Lung microvascular endothelial cell (primary cell): ENCODE measurements at regions not wholly inside any gene's neighbourhood (a gene's known extent, or its start where the extent isn't known, plus 50 kb on each side); places are given as distances from the start of the nearest gene placed in this dataset.
"Not testable (repeated sequence)": the region's sequence is repeated elsewhere in the genome, so short reads cannot be mapped to it uniquely, and the experiment has no call there.

Experiments used
- DNase-seq, 2 donors: peaks; one replicate each; pipeline versions ENCODE4 v3.0.0 to v3.0.0-alpha.2; 2010; ENCODE audit warnings: low read depth in 2 of 2

DNA sequence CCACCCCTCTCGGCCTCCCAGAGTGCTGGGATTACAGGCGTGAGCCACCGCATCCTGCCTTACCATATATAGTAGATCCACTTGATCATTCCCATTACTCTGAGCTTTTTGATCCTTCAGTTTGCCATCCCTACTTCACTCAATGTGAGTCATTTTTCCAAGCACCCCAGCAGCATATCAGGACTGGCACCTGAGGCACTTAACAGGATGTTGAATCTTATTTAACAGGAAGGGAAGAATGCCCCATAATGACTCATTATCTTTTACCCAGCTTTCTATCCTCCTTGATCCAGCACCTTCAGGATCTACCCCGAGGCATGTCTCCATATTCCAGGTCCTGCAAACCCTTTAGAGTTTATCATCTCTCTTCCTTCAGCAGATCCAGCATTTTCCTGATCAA lies 84.9 kb upstream of the CMKLR1 start:
- no peak for DNase-seq

DNA sequence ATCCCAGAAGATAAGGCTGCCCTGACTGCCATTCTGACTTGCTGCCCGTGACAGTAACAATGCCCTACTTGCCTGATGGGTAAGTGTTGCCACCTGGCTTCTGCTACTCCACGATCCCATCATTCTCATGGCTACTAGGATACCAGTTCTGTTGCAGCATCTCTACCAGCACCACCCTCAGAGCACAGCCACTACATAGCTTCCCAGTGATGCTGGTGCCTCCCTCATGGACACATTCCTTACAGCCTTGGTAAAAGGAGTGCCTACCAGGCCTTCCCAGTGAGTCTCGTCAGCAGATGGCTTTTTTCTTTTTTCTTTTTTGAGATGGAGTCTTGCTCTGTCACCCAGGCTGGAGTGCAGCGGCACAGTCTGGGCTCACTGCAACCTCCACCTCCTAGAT lies 84.4 kb upstream of the CMKLR1 start:
- DNase-seq: no peak

GRCh38 chr12:108421082-108421481 lies 82.0 kb upstream of the CMKLR1 start:
- not testable (repeated sequence) for DNase-seq

GRCh38 chr12:108420421-108420820 lies 81.3 kb upstream of the CMKLR1 start:
- DNase-seq: not testable (repeated sequence)

- no peak for DNase-seq
These were observed 80.8 kb upstream of the CMKLR1 start for GRCh38 chr12:108419949-108420348.

GRCh38 chr12:108418164-108418890 lies 79.2 kb upstream of the CMKLR1 start:
- DNase-seq: no peak

- DNase-seq: no peak
These were observed 74.9 kb upstream of the CMKLR1 start for GRCh38 chr12:108414021-108414420.

GRCh38 chr12:108410689-108411088 lies 71.6 kb upstream of the CMKLR1 start:
- no peak for DNase-seq

GRCh38 chr12:108409481-108409880 lies 70.4 kb upstream of the CMKLR1 start:
- DNase-seq: no peak

- peak in 1 of 2 donors; percentile 8 for DNase-seq
These were observed 64.8 kb upstream of the CMKLR1 start for GRCh38 chr12:108403952-108404351.

- DNase-seq: no peak
These were observed 62.9 kb upstream of the CMKLR1 start for GRCh38 chr12:108401964-108402363.

GRCh38 chr12:108400900-108401480 lies 61.9 kb upstream of the CMKLR1 start:
- DNase-seq: no peak

DNA sequence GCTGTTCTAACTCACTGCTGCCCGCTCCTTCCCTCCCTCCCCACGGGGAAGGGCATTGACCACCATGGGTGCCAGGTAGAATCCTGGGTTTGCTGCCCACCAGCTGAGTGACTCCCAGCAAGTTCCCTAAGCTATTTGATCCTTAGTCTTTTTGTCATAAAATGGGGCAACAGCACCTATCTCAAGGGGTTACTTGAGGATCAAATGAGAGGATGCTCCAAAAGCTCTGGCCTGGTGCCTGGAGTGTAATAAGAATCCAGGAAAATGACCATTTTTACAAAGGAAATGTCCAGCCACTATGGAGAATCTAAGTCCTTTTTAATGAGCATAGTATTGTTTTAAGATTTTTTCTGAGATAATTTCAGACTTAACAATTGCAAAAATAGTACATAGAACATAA lies 61.4 kb upstream of the CMKLR1 start:
- DNase-seq: no peak

DNA sequence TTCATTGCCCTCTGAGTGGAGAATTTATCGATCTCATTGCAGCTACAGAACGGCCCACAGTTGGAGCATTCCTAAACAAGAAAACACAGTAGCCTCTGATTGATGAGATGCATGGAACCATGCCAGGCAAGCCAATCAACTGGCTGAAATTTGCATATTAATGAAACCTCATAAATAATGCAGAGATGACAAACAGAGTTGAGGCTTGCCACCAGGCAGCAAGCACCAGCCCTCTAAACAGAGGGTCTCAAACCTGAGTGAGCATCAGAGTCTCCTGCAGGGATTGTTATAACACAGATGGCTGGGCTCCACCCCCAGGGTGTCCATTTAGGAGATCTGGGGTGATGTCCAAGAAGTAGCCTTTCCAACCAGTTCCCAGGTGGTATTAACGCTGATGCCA lies 60.9 kb upstream of the CMKLR1 start:
- no peak for DNase-seq

GRCh38 chr12:108399514-108399913 lies 60.4 kb upstream of the CMKLR1 start:
- no peak for DNase-seq

DNA sequence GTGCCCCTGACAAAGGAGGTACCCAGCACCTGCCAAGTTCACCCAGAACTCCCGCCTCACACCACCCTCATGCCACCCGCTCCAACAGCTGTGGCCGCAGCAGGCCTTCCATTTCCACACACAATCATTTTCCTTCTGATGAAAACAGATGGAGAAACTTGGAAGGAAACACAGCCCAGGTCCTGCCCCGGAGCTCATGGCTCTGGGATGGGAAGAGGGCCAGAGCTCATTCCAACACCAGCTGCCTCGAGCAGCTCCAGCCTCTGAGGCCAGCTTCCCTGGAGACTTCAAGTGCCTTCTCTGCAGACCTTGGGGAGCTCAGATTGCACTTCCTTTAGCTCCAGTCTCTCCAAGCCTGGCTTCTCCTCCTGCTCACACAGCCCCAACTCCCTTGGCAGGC lies 55.1 kb upstream of the CMKLR1 start:
- no peak for DNase-seq

DNA sequence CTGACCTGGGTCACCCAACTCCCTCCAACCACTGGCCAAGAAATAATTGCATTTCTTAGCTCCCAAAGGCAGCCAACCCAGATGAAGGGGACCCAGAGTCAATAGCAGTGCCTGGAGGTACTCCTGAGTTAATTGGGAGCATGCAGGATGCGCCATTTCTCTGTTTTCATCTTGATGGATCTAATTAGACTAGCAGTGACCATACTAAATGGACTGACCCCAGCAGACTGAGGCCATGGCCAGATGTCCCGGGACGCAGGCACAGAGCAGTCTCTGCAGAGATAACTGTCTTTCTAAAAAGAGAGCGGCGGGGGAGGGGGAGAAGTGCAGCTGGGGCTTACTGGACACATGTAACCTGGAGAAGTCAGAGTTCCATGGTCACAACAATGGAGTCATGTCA lies 53.2 kb upstream of the CMKLR1 start:
- DNase-seq: no peak

GRCh38 chr12:108390495-108391203 lies 51.5 kb upstream of the CMKLR1 start:
- DNase-seq: no peak

GRCh38 chr12:108389544-108389943 lies 50.4 kb upstream of the CMKLR1 start:
- DNase-seq: no peak
